ENCODE measurements at regions not wholly inside any gene's neighbourhood (a gene's known extent, or its start where the extent isn't known, plus 50 kb on each side); places are given as distances from the start of the nearest gene placed in this dataset.
A peak's percentile ranks its signal among the peaks of the same experiment; 100 is the strongest.

GRCh38 chr6:105889902-105890301, 196.2 kb upstream of the PRDM1 start:
- no peak for DNase-seq
- intact Hi-C loops (cut with DNase I): no loop called here

GRCh38 chr6:105886814-105887544, 199.2 kb upstream of the PRDM1 start:
- intact Hi-C loops (cut with DNase I): no loop called here
- no peak for DNase-seq

- intact Hi-C loops (cut with DNase I): no loop called here
- DNase-seq: no peak
Observed at GRCh38 chr6:105886066-105886813, 199.9 kb upstream of the PRDM1 start.

DNA sequence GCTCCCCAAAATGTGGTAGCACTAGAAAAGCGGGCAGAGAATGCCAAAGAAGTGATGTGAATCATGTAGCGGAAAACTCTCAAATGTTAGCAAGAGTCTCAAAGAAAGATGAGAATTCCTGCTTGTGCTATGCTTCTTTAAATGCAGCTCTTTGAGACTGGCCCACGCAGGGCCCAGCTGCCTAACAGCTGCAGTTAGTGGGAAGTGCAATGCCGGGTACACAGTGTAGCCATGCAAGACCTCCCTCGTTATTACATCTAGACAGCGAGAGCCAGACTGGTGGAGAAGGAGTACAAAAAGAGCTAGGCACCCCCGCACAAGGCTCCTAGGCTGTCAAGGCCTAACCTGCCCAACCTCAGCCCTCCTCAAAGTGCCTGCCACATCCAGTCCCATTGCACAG, 201.7 kb upstream of the PRDM1 start:
- intact Hi-C loops (cut with DNase I): no loop called here
- DNase-seq: peak in 1 of 42 donors; percentile 37

- intact Hi-C loops (cut with DNase I): no loop called here
- no peak for DNase-seq
Observed at GRCh38 chr6:105884011-105884410, 202.1 kb upstream of the PRDM1 start.

GRCh38 chr6:105882828-105883227, 203.3 kb upstream of the PRDM1 start:
- intact Hi-C loops (cut with DNase I): no loop called here

DNA sequence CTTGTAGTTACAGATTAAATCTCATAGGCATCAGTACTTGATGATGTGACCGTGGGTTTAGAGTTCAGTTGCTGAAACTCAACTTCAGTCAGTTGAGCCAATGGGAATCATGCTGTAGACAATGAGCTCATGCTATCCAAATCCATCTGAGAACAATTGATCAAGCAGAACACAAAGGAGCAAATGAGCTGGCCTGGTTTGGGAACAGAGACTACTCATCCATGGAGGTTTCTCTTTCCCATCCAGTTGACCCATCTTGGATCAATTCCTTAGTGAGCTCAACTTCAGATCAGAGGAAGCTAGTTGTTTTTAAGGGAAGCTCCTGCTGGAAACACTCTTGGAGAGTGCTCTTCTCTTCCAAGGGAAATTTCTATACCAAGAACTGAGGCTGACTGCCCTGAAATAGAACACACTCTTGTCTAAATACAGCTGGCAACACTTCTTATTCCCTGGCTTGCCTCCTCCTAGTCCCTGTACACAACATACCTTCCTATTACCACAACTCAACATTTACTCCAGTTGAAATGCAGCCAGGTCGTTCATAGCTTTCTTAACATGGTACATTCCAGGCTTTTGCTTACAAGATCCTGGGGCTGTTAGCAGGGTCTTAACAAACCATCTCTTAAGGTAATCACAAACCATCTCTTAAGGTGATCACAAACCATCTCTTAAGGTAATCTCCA, 203.9 kb upstream of the PRDM1 start:
- intact Hi-C loops (cut with DNase I): no loop called here
- DNase-seq: no peak

More at GRCh38 chr6:105882828-105883227, 203.3 kb upstream of the PRDM1 start:
- no peak for DNase-seq

GRCh38 chr6:105881608-105882007, 204.5 kb upstream of the PRDM1 start:
- intact Hi-C loops (cut with DNase I): no loop called here
- no peak for DNase-seq

- peak in 28 of 42 donors; percentile 9 to 62 (median 30) for DNase-seq
- intact Hi-C loops (cut with DNase I): no loop called here
Observed at GRCh38 chr6:105880030-105880492, 206.1 kb upstream of the PRDM1 start.

DNA sequence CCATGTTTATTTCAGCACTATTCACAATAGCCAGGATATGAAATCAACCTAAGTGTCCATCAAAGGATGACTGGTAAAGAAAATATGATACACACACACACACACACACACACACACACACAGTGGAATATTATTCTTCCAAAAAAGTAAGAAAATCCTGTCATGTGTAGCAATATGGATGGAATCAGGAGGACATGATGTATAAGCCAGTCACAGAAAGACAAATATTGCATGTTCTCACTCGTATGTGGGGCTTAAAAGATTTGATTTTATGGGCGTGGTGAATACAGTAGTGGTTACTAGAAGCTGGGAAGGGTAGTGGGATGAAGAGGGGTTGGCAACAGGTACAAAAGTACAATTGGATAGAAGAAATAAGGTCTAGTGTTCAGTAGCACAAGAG, 207.0 kb upstream of the PRDM1 start:
- no peak for DNase-seq
- intact Hi-C loops (cut with DNase I): no loop called here

DNA sequence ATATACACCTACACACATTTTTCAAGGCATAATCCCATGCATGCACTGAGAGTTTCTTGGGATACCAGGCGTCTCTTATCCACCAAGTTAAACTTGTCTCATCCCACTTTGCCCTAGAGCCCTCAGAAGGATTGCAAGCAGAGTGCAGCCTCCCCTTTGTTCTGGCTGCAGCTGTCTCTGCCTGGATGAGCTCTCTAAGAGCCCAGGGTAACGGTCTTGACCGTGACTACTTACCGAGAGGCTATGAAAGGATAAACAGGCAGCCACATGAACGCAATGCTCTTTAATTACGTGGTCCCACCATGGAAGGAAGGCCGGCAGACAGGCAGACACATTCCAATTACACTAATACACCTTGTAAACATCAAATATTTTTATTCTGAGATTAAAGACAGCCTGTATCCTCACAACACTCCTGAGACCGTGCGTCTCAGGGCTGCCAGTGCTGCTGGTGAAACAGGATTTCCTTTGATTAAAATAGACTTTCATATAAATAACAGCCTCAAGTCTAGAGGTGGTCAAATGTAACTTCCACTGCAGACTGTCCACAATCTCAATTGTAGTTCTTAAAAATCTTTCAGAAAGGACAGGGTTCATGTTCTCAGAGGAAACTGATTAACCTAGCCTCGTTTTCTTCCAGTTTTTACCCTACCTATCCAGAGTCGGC, 210.0 kb upstream of the PRDM1 start:
- no peak for DNase-seq
- intact Hi-C loops (cut with DNase I): no loop called here

- DNase-seq: no peak
- intact Hi-C loops (cut with DNase I): no loop called here
Observed at GRCh38 chr6:105874835-105875626, 211.1 kb upstream of the PRDM1 start.

DNA sequence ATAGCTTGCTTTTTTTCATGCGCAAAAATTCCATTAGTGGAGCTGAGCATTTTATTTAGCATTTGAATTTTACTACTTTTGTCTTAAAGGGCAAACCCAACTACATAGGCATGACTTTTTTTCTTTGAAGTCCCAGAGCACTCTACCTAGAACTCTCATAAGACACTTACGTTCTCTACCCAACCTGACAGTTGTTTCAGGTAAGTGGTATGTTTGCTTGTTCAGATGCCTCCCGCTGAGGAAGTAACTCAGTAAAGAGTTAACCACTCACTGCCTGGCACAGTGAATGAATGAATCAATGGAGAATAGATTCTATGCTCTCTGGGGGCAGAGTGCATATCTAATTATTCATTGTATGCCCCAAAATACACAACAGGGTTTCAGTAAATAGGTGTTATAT, 212.3 kb upstream of the PRDM1 start:
- intact Hi-C loops (cut with DNase I): no loop called here
- DNase-seq: no peak

DNA sequence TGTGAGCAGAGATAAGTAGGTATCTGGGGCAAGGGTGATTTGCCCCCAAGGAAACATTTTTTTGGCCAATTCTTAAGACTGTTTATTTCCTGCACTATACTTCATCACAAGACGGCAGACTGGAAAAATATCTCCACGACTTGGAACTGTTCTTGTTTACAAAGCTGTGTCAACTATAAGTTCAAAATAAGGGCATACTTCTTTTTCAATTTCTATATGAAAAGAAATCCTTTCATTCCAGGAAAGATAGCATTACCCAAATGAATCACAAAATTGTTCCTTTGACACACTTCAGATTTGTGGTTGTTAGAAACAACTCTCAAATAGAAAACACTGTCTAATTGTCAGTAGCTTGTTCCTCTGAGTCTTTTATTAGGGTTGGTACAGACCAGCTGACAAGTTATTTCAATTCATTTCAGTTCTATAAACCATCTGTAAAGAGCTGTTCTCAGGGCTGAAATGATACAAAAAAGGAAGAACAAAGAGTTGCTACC, 212.9 kb upstream of the PRDM1 start:
- no peak for DNase-seq

DNA sequence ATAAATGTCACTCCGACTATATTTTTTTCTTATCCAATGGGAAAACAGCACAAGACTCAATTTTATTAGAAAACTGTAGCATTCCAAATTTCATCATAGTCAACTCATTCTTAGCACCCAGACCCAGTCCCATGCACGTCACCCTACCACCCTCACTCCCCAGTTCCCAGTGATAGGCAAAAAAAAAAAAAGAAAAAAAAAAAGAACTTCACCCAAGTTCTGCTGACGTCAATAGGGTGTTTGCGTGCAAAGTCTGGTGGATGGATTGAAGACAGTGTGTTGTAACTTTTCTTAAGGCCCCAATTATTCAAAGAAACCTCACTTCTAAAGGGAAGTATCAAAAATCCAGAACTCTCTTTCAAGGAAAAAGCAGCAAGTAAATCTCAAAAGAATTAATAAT, 213.9 kb upstream of the PRDM1 start:
- intact Hi-C loops (cut with DNase I): no loop called here
- peak in 3 of 42 donors; percentile 13 to 26 (median 24) for DNase-seq

More for the DNA sequence above, 212.9 kb upstream of the PRDM1 start:
- intact Hi-C loops (cut with DNase I): no loop called here

DNA sequence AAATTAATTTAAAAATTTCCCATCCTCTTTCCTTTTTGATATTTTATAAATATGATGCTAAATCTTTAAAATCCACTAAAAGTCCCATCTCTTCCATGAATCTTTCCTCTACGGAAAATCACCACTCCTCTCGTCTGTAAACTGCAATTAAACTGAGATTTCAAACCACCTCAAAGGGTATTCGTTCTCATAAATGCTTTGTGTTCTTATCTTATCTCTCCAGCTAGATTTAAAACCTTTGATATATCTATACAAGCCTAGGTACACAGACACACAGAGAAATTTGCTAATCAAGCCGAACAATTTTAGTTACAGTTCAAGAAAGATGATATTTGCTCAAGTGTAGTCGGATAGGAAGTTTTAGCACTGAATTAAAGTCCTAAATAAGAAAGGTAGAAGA, 214.6 kb upstream of the PRDM1 start:
- intact Hi-C loops (cut with DNase I): no loop called here
- DNase-seq: no peak

GRCh38 chr6:105869835-105870440, 216.2 kb upstream of the PRDM1 start:
- DNase-seq: no peak
- intact Hi-C loops (cut with DNase I): no loop called here

GRCh38 chr6:105868823-105869460, 217.2 kb upstream of the PRDM1 start:
- no peak for DNase-seq
- intact Hi-C loops (cut with DNase I): no loop called here

Measured in head of caudate nucleus (tissue), 42 donors.